ENCODE measurements at regions not wholly inside any gene's neighbourhood (a gene's known extent, or its start where the extent isn't known, plus 50 kb on each side); places are given as distances from the start of the nearest gene placed in this dataset.
"Not testable (repeated sequence)": the region's sequence is repeated elsewhere in the genome, so short reads cannot be mapped to it uniquely, and the experiment has no call there.

DNA sequence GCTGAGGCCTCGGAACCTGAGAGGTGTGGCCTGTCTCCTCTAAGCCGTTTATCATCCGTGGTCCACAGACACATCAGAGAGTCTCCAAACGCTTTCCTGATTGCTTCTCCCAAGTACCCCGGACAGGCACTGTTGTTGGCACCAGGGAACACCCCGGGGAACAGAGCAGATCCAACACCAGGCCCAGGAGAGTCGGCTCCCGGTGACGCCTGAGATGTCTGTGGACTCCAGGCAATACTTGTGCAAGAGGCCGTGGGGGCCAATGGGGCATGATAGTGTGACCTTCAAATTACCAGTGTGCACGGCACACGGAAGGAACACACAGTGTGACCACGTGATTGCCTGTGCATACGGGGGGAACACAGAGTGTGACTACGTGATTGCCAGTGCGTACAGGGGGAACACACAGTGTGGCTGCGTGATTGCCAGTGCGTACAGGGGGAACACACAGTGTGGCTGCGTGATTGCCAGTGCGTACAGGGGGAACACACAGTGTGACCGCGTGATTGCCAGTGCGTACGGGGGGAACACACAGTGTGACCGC lies 136.6 kb downstream of the RTP5 start:
- not testable (repeated sequence) for DNase-seq (ENCODE audit: low read depth)

DNA sequence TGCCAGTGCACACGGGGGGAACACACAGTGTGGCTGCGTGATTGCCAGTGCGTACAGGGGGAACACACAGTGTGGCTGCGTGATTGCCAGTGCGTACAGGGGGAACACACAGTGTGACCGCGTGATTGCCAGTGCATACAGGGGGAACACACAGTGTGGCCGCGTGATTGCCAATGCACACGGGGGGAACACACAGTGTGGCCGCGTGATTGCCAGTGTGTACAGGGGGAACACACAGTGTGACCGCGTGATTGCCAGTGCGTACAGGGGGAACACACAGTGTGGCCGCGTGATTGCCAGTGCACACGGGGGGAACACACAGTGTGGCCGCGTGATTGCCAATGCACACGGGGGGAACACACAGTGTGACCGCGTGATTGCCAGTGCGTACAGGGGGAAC lies 139.4 kb downstream of the RTP5 start:
- DNase-seq (ENCODE audit: low read depth): not testable (repeated sequence)

DNA sequence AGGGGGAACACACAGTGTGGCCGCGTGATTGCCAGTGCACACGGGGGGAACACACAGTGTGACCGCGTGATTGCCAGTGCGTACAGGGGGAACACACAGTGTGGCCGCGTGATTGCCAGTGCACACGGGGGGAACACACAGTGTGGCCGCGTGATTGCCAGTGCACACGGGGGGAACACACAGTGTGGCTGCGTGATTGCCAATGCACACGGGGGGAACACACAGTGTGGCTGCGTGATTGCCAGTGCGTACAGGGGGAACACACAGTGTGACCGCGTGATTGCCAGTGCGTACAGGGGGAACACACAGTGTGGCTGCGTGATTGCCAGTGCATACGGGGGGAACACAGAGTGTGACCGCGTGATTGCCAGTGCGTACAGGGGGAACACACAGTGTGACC lies 140.3 kb downstream of the RTP5 start:
- DNase-seq (ENCODE audit: low read depth): not testable (repeated sequence)

DNA sequence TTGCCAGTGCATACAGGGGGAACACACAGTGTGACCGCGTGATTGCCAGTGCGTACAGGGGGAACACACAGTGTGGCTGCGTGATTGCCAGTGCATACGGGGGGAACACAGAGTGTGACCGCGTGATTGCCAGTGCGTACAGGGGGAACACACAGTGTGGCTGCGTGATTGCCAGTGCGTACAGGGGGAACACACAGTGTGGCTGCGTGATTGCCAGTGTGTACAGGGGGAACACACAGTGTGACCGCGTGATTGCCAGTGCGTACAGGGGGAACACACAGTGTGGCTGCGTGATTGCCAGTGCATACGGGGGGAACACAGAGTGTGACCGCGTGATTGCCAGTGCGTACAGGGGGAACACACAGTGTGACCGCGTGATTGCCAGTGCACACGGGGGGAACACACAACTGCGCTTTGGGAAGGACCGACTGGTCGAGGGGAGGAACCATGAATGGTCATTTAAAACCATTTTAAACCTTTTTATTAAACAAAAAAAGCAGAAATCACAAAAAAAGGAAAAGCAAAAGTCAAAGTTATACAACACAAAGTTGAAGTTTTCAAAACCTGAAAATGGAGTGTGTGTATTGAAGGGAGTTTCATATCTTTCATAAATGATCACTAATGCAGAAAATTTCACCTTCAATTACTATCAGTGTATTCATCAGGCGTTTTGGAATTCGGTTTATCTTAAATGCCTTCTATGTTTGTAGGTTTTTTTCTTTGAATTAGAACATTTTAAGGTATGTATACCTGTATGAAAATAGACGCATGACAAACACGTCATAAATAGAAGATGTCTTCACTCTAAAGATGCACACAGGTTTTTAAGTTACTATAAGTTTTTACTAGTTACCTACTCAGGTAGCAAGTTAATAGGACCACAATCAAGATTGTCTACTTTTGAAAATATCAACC lies 141.0 kb downstream of the RTP5 start:
- not testable (repeated sequence) for DNase-seq (ENCODE audit: low read depth)

DNA sequence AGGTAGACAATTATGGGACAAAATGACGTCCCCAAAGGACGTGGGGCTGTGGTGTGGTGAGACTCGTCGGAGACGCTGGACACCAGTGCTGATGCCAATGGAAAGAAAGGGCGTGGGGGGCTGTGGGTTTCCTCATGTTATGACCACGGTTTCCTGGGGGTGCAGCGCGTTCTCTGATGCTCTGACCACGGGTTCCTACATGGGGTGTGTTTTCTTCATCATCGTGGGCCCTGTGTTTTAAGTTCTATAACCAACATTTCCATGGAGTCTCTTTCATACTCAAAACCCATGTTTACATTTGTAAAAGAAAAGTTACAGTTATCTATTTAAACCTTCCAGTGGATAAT lies 141.6 kb downstream of the RTP5 start:
- no peak for DNase-seq (ENCODE audit: low read depth)

DNA sequence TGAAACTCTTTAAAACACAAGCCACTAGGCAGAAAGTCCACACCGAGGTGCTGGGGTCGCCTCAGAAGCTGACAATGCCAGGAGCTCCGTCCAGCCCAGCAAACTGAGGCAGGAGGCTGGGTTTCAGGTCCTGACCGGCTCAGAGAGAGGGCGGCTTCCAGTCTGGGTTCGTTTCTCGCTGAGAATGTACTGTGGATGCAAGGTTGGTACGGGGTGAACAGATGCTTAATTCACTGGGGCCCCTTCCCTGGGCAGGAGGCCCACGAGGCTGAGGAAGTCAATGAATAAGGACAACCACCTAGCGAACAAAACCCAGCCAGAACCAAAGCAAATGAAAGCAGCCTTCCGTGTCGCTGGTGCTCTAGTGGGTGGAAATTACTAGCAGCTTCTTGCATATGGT lies 142.0 kb downstream of the RTP5 start:
- DNase-seq (ENCODE audit: low read depth): no peak

DNA sequence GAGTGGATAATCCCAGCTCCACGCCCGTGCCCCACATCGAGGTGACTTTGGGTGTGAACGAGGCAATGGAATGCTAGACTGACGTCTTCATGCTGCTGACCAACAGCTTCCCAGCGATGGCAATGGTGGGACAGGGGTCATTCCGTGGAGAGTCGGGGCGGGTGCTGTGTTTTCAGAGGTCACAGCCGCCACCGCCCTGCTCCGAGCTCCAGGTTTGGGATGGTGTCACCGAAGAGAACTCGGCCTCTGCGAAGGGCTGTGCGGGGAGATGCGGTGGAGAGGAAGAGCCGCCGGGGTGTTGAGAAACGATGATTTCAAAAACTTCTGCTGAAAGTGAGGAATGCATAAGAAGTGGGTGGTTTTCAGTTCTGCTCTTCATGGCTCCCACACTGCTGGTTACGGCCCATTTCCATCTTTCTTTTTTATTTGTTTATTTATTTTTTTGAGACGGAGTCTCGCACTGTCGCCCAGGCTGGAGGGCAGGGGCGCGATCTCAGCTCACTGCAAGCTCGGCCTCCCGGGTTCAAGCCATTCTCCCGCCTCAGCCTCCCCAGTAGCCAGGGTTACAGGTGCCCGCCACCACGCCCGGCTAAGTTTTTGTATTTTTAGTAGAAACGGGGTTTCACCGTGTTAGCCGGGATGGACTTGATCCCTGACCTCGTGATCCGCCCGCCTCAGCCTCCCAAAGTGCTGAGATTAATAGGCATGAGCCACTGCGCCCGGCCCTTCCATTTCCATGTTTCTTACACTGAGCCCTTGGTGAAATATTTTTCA lies 142.6 kb downstream of the RTP5 start:
- no peak for DNase-seq (ENCODE audit: low read depth)

DNA sequence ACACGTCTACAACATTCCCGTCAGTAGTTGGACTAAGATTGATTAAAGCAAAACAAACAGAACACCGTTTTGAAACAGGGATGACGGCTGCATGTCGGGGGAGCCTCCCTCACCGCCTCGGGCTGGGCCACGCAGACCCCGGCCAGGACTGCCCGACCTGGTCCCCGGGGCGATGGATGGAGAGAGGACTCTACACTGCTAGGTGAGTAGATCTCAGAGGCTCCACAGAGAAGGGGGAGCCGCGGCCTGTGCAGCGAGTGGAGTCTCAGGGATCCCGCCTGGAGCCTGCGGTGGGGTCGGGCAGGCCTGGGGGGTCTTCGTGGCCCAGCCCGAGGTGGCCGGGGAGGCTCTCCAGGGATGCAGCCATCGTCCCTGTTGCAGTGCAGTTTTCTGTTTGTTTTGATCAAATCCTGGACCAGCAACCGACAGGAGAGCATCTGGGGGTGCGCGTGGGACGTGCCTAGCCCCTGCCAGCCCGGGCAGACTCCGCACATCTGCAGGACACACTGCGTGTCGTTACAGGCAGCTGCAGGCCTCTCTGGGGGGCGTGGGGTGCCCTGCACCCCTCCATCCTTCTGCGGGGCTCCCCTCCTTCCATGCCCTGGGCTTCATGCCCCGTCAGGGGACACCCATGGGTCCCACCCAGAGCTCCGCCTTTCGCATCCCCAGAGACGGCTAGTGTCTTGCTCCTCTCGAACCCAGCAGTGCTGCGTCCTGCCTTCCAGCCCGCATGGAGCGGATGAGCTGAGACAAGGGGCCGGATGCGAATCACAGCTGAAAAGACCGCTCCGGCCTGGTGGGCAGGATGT lies 143.6 kb downstream of the RTP5 start:
- no peak for DNase-seq (ENCODE audit: low read depth)

DNA sequence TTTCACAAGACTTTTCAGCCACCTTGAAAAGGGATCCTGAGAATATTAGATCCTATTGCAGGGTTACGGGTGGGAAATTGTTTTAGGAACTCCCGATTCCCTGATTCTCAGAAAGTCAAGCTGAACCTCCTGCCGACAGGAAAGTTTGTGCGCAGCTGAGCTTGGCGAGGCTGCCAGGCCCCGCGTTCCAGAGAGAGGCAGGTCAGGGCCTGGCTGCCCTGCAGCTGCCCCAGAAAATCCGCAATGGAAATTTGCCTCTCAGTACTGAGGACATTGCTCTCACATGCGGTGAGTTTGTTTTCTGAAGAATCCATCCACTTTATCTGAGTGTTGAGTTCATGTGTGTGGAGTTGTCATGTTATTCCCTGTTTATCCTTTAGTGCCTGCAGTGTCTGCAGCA lies 144.2 kb downstream of the RTP5 start:
- DNase-seq (ENCODE audit: low read depth): no peak

DNA sequence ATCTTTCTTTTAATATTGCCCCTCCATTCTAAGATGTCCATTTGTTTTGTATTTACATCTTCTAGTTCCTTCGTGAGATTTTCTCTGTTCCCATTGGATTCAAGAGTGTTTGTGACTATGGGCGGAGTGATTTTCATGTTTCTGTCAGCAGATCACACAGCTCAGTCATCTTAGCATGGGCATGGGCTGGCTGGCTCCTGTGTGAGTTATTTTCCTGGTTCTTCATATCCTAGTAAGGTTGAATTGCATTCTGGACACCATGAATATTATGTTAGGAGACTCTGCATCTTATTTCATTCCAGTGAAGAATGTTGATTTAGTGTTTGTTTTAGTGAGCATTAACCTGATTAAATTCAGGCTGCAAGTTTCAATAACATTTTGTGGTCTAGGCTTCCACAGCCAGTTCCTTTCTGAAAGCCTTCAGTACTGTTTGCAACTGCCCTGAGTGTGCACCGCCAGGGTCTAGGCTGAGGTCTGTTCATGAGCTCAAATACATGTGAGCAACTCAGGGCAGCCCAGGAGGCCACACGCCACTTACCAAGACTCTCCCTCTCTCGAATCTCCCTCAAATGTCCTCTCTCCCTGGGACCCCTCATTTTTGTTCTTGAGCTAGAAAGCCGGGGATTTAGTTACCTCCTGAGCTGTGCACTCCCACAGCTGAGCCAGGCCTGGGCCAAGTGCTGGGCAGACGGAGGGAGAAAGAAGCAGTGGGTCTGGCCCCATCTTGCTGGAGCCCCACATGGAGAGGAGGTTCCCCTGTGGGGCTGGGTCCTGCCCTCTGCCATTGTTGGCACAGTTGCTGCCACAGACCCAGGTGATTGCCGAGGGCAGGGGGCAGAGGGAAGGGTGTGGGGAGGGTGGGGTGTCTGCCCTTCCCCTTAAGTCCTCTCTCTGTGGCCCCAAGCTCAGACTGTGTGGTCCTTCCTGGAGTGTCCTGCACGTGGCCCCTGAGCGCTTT lies 145.9 kb downstream of the RTP5 start:
- DNase-seq (ENCODE audit: low read depth): no peak

DNA sequence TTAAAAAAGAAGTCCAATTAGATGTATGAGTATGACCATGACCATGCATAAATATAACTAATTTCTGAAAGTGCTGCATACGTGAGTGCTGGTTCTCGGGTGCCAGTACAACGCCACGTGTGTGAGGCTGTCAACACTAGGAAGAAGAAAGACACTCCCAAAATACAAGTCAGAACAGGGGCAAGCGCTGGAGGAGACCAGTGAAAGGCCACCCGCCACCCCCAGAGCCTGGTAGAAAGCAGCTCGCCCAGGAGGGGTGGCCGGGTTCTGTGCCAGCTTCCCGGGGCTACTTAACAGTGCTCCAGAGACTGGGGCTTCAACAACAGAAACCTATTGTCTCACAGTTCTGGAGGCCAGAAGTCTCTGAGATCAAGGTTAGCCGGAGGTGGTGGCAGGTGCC lies 147.6 kb downstream of the RTP5 start:
- DNase-seq (ENCODE audit: low read depth): no peak

DNA sequence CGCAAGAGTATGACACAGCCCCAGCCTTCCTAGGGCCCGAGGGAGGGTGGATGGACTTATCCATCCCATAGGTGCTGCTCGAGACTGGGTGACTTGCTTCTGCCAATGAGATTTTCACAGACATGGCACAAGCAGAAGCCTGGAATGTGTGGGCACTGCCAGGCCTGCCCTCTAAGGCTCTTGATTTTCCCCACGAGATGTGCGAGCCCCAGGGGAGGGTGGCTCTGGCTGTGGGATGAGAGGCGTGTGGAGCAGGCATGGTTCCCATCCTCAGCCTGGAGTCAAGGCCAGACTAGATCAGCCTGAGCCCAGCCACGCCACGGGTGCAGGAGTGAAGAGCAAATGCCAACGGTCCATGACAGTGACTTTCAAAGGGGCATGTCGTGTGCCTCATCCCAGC lies 148.9 kb downstream of the RTP5 start:
- not testable (repeated sequence) for DNase-seq (ENCODE audit: low read depth)

DNA sequence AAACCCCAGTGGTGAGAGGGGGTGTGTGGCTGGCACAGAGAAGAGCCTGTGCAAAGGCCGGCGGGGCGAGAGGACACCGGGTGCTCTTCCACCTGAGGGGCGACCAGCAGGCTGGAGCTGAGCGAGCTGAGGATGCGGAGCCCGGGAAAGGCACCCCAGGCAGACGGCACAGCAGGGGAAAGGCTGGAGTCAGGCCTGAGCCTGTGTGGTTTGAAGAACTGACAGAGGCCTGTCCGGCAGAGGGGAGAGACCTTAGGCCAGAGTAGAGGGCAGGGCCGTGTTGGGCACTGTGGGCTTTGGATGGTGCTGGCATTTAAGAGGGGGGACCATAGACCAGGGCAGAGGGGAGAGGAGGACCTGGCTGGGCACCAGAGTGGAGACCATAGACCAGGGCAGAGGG lies 149.8 kb downstream of the RTP5 start:
- DNase-seq (ENCODE audit: low read depth): no peak

DNA sequence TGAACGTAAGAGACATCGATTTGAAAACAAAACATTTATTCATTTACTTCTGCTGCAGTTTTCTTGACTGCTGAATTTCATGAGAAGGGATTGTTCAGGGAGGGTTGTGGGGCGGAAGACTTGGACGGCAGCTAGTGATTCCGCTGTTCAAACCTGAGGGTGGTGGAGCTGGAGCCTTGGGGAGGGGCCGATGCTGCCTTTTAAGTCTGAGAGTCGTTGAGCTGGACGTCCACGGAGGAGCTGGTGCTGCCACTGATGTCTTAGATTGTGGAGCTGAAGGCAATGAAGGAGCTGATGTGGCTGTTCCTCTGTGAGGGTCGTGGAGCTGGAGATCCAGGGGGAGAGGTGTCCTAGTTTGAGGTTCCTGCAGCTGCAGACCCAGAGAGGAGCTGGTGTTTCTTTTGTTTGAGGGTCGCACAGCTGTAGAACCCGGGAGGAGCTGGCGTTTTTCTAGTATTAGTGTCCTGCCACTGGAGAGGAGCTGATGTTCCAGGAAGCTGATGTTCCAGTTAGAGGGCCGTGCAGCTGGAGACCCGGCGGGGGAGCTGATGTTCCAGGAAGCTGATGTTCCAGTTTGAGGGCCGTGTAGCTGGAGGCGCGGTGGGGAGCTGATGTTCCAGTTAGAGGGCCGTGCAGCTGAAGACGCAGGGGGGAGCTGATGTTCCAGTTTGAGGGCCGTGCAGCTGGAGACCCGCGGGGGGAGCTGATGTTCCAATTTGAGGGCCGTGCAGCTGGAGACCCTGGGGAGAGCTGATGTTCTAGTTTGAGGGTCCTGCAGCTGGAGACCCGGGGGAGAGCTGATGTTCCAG lies 150.9 kb downstream of the RTP5 start:
- DNase-seq (ENCODE audit: low read depth): peak; percentile 9

DNA sequence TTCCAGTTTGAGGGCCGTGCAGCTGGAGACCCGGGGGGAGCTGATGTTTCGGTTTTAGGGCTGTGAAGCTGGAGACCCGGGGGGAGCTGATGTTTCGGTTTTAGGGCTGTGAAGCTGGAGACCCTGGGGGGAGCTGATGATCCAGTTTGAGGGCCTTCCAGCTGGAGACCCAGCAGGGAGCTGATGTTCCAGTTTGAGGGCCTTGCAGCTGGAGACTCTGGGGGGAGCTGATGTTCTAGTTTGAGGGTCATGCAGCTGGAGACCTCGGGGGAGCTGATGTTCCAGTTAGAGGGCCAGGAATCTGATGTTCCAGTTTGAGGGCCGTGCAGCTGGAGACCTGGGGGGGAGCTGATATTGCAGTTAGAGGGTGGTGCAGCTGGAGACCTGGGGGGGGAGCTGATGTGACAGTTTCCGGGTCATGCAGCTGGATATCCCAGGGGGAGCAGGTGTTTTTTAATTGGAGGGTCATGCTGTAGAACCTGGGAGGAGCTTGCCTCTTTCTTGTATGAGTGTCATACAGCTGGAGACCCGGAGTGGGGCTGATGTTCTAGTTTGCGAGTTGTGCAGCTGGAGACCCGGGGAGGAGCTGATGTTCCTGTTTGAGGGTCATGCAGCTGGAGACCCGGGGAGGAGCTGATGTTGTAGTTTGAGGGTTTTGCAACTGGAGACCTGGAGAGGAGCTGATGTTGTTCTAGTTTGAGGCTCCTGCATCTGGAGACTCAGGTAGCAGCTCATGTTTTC lies 153.2 kb downstream of the RTP5 start:
- no peak for DNase-seq (ENCODE audit: low read depth)

DNA sequence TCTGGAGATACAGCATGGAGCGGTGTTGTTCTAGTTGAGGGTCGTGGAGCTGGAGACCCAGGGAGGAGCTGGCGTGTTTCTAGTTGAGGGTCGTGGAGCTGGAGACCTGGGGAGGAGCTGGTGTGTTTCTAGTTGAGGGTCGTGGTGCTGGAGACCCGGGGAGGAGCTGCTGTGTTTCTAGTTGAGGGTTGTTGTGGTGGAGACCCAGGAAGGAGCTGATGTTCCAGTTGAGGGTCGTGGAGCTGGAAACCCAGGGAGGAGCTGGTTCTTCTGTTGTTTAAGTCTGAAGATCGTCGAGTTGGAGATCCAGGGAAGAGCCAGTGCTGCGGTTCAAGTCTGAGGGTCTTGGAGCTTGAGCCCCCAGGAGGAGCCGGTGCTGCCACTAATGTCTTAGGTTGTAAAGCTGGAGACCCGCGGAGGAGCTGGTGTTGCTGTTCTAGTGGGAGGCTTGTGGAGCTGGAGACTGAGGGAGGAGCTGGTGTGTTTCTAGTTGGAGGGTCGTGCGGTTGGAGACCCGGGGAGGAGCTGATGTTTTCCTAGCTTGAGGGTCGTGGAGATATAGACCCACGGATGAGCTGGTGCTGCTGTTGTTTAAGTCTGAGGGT lies 155.3 kb downstream of the RTP5 start:
- no peak for DNase-seq (ENCODE audit: low read depth)

DNA sequence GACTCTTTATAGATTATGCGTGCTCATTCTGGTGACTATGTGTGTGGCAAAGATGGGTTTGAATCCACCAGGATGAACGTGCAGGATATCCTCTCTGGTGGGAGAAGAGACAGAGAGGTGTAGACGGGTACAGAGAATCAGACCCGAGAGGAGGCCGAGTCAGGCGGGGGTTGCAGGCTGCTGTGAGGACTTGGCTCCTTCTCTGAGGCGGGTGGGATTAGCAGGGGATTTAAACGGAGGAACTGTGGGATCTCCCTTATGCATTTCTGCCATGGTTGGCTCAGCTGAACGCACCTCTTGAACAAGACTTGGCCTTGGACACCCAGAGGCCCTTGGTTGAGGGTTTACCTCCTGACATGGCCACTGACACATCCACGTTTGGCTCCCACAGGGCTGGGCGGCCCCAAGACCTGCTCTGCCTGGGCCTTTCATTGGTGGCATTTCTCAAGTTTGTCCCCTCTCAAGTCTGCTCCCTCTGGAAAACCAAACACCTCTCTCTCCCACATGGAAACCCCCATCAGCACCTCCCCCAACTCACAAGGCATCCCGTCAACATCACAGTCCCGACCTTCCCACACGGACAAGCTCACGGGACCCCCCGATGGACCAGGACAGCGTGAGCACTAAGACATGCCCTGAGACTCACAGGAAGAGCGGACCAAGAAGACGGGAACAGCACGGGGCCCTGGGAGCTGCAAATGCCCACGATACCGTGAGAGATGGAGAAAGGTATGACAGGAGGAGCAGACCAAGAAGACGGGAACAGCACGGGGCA lies 158.3 kb downstream of the RTP5 start:
- DNase-seq (ENCODE audit: low read depth): no peak
